Right lobe of liver (tissue), 4 donors: ENCODE measurements at regions not wholly inside any gene's neighbourhood (a gene's known extent, or its start where the extent isn't known, plus 50 kb on each side); places are given as distances from the start of the nearest gene placed in this dataset.

Experiments
- POLR2A ChIP-seq: fragments of 450-650 bp; IDR thresholded peaks from one replicate; pipeline ENCODE4 v1.6.1; 2017; ENCODE audit warnings: antibody characterized with exemption, mild to moderate bottlenecking
- TF ChIP-seq, protein P1 (sequence below), 4 donors: fragments of 200-600 bp in 3 of 4; fragments of 450-650 bp in 1 of 4; IDR thresholded peaks; one replicate each; pipeline versions ENCODE4 v1.5.1 to v1.8.0; 2016 to 2022; ENCODE audit warnings: antibody characterized with exemption in 4 of 4, mild to moderate bottlenecking in 2 of 4
- donor health status: DM: no; HTN: no; CAD: no.
- donor health status: DM: no; HTN: no; CAD: no.
- donor health status: DM: no; HTN: yes; CAD: no.

DNA sequence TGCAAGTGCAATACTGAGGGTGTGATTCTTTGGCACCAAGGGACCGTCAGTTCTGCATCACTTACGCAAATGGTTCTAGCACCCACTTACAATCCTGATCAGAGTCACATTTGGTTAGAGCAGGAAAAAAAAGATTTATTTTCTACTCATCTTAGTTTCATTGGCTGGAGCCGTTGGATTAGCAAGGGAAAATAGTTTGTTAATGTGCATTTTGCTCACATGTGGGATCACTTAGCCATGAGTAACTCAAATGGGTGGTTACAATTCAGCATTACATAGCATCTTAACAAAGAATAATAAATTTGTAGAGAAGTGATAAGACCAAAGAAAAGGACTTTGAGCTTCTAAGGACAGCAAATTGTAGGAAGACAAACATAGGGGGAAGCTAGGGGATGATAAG is 216.9 kb downstream of the AUH start:
- TF ChIP-seq POLR2A = no peak
- TF ChIP-seq, protein P1, sequence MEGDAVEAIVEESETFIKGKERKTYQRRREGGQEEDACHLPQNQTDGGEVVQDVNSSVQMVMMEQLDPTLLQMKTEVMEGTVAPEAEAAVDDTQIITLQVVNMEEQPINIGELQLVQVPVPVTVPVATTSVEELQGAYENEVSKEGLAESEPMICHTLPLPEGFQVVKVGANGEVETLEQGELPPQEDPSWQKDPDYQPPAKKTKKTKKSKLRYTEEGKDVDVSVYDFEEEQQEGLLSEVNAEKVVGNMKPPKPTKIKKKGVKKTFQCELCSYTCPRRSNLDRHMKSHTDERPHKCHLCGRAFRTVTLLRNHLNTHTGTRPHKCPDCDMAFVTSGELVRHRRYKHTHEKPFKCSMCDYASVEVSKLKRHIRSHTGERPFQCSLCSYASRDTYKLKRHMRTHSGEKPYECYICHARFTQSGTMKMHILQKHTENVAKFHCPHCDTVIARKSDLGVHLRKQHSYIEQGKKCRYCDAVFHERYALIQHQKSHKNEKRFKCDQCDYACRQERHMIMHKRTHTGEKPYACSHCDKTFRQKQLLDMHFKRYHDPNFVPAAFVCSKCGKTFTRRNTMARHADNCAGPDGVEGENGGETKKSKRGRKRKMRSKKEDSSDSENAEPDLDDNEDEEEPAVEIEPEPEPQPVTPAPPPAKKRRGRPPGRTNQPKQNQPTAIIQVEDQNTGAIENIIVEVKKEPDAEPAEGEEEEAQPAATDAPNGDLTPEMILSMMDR (IDR thresholded peaks at IDR 0.05) = no peak
